KMS-11 (cell line): ENCODE measurements at regions not wholly inside any gene's neighbourhood (a gene's known extent, or its start where the extent isn't known, plus 50 kb on each side); places are given as distances from the start of the nearest gene placed in this dataset.
"Not testable (repeated sequence)": the region's sequence is repeated elsewhere in the genome, so short reads cannot be mapped to it uniquely, and the experiment has no call there.

ENCODE experiments used
- H2AFZ ChIP-seq: fragments of 200-600 bp; sonication (generic); 2 replicates; pipeline ENCODE4 v1.6.1; 2016; ENCODE audit warnings: antibody characterized with exemption, mixed run types, low read depth
- H3K27ac ChIP-seq: fragments of 200-600 bp; sonication (generic); 2 replicates; pipeline ENCODE4 v1.6.1; 2016; ENCODE audit warnings: mild to moderate bottlenecking, mixed run types
- H3K27me3 ChIP-seq: fragments of 200-600 bp; sonication (generic); 2 replicates; pipeline ENCODE4 v1.6.1; 2017; ENCODE audit warnings: mild to moderate bottlenecking, low read depth, mixed run types, moderate library complexity; ENCODE audit not compliant: insufficient read depth
- H3K36me3 ChIP-seq: fragments of 200-600 bp; sonication (generic); 2 replicates; pipeline ENCODE4 v1.6.1; 2017; ENCODE audit warnings: mild to moderate bottlenecking, mixed run types; ENCODE audit not compliant: insufficient read depth
- H3K4me1 ChIP-seq: fragments of 200-600 bp; sonication (generic); 2 replicates; pipeline ENCODE4 v1.6.1; 2016; ENCODE audit warnings: mild to moderate bottlenecking, low read depth, mixed run types; ENCODE audit not compliant: poor library complexity, severe bottlenecking
- H3K4me2 ChIP-seq: fragments of 200-600 bp; sonication (generic); 2 replicates; pipeline ENCODE4 v1.7.0; 2016; ENCODE audit warnings: mild to moderate bottlenecking, mixed run types
- H3K4me3 ChIP-seq: fragments of 200-600 bp; sonication (generic); IDR thresholded peaks from 2 replicates; pipeline ENCODE4 v1.6.1; 2017; ENCODE audit warnings: low read depth, low read length, mixed read lengths; ENCODE audit not compliant: insufficient read depth
- H3K79me2 ChIP-seq: fragments of 200-600 bp; sonication (generic); 2 replicates; pipeline ENCODE4 v1.6.1; 2016; ENCODE audit warnings: low read depth, mixed run types; ENCODE audit not compliant: insufficient read depth
- H3K9ac ChIP-seq: fragments of 200-600 bp; sonication (generic); 2 replicates; pipeline ENCODE4 v1.6.1; 2016; ENCODE audit warnings: mild to moderate bottlenecking, mixed run types
- H4K20me1 ChIP-seq: fragments of 200-600 bp; sonication (generic); 2 replicates; pipeline ENCODE4 v1.6.1; 2016; ENCODE audit warnings: mild to moderate bottlenecking, mixed run types; ENCODE audit not compliant: insufficient read depth

GRCh38 chr16:15307184-15307583, 70.9 kb downstream of the NPIPA5 start:
- not testable (repeated sequence) for H3K4me2 ChIP-seq, H2AFZ ChIP-seq, H3K4me1 ChIP-seq, H4K20me1 ChIP-seq, H3K27ac ChIP-seq, H3K27me3 ChIP-seq, H3K36me3 ChIP-seq, H3K9ac ChIP-seq, H3K4me3 ChIP-seq, H3K79me2 ChIP-seq

GRCh38 chr16:15305889-15306288, 72.2 kb downstream of the NPIPA5 start:
- not testable (repeated sequence) for H3K27ac ChIP-seq, H3K79me2 ChIP-seq, H3K4me2 ChIP-seq, H3K36me3 ChIP-seq, H4K20me1 ChIP-seq, H3K4me3 ChIP-seq, H3K27me3 ChIP-seq, H2AFZ ChIP-seq, H3K4me1 ChIP-seq, H3K9ac ChIP-seq

GRCh38 chr16:15303667-15304324, 74.3 kb downstream of the NPIPA5 start:
- not testable (repeated sequence) for H3K27ac ChIP-seq, H3K4me1 ChIP-seq, H3K9ac ChIP-seq, H3K79me2 ChIP-seq, H3K36me3 ChIP-seq, H3K4me3 ChIP-seq, H4K20me1 ChIP-seq, H3K4me2 ChIP-seq, H2AFZ ChIP-seq, H3K27me3 ChIP-seq

GRCh38 chr16:15297104-15297503, 81.0 kb downstream of the NPIPA5 start:
- H2AFZ ChIP-seq, H3K9ac ChIP-seq: not testable (repeated sequence)

GRCh38 chr16:15274796-15275195, 103.3 kb downstream of the NPIPA5 start:
- H3K4me2 ChIP-seq, H3K4me3 ChIP-seq, H3K27ac ChIP-seq, H3K27me3 ChIP-seq, H3K36me3 ChIP-seq, H4K20me1 ChIP-seq, H3K9ac ChIP-seq, H3K79me2 ChIP-seq, H3K4me1 ChIP-seq, H2AFZ ChIP-seq: not testable (repeated sequence)

More at GRCh38 chr16:15297104-15297503, 81.0 kb downstream of the NPIPA5 start:
- H3K4me2 ChIP-seq, H3K4me1 ChIP-seq, H3K79me2 ChIP-seq, H4K20me1 ChIP-seq, H3K27me3 ChIP-seq, H3K36me3 ChIP-seq, H3K27ac ChIP-seq, H3K4me3 ChIP-seq: not testable (repeated sequence)

GRCh38 chr16:15273964-15274363, 104.1 kb downstream of the NPIPA5 start:
- H3K79me2 ChIP-seq, H3K4me1 ChIP-seq, H3K4me3 ChIP-seq, H4K20me1 ChIP-seq, H3K27ac ChIP-seq, H3K36me3 ChIP-seq, H2AFZ ChIP-seq, H3K9ac ChIP-seq, H3K27me3 ChIP-seq, H3K4me2 ChIP-seq: not testable (repeated sequence)

- H3K4me2 ChIP-seq, H3K9ac ChIP-seq, H3K4me3 ChIP-seq, H3K79me2 ChIP-seq, H2AFZ ChIP-seq, H3K27me3 ChIP-seq, H3K27ac ChIP-seq, H3K4me1 ChIP-seq, H4K20me1 ChIP-seq, H3K36me3 ChIP-seq: not testable (repeated sequence)
Measured at GRCh38 chr16:15266941-15267340, 111.2 kb downstream of the NPIPA5 start.

GRCh38 chr16:15262212-15262611, 115.9 kb downstream of the NPIPA5 start:
- H4K20me1 ChIP-seq, H3K27ac ChIP-seq, H3K27me3 ChIP-seq, H2AFZ ChIP-seq, H3K4me2 ChIP-seq, H3K4me3 ChIP-seq, H3K9ac ChIP-seq, H3K36me3 ChIP-seq, H3K4me1 ChIP-seq, H3K79me2 ChIP-seq: not testable (repeated sequence)

- H3K27ac ChIP-seq, H3K4me1 ChIP-seq, H3K79me2 ChIP-seq, H3K4me3 ChIP-seq, H3K36me3 ChIP-seq, H3K27me3 ChIP-seq, H4K20me1 ChIP-seq, H3K9ac ChIP-seq, H3K4me2 ChIP-seq, H2AFZ ChIP-seq: not testable (repeated sequence)
Measured at GRCh38 chr16:15247971-15248370, 130.1 kb downstream of the NPIPA5 start.

- H3K79me2 ChIP-seq, result not testable (repeated sequence)
Measured at GRCh38 chr16:15236674-15237323, 141.3 kb downstream of the NPIPA5 start.

More at GRCh38 chr16:15236674-15237323, 141.3 kb downstream of the NPIPA5 start:
- not testable (repeated sequence) for H2AFZ ChIP-seq, H3K9ac ChIP-seq, H3K4me1 ChIP-seq, H4K20me1 ChIP-seq, H3K4me3 ChIP-seq, H3K27me3 ChIP-seq, H3K27ac ChIP-seq, H3K4me2 ChIP-seq, H3K36me3 ChIP-seq
